NT2/D1 (cell line): ENCODE measurements at regions not wholly inside any gene's neighbourhood (a gene's known extent, or its start where the extent isn't known, plus 50 kb on each side); places are given as distances from the start of the nearest gene placed in this dataset.

Source experiments
- SUZ12 ChIP-seq: IDR thresholded peaks from 2 replicates; pipeline ENCODE4 v1.6.1; 2011; ENCODE audit not compliant: insufficient read length, insufficient read depth; ENCODE audit errors: extremely low read depth
- YY1 ChIP-seq: IDR thresholded peaks from 2 replicates; pipeline ENCODE4 v1.6.1; 2011; ENCODE audit not compliant: insufficient read length, insufficient read depth
- ZNF274 ChIP-seq: IDR thresholded peaks from 2 replicates; pipeline ENCODE4 v1.6.1; 2011; ENCODE audit warnings: mild to moderate bottlenecking, low read depth, low read length

DNA sequence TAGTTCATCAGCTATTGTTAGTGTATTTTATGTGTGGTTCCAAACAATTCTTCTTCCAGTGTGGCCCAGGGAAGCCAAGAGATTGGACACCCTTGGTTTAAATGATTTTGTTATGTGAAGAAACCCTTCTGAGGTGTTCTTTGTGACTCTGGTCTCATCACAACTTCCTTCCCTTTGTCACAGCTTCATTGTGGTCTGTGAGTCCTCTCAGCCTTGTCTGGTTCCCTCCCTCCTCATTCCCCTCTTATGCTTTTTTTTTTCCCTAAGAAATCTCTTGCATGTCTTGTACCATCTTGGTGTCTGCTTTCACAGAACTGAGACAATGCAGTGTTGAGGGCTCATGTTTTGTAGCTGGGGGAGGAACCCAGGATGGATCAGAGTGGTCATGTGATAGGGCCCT lies 118.9 kb downstream of the TMEM182 start:
- TF ChIP-seq YY1 = no peak
- no peak for TF ChIP-seq ZNF274
- TF ChIP-seq SUZ12 = no peak
